ENCODE measurements at regions not wholly inside any gene's neighbourhood (a gene's known extent, or its start where the extent isn't known, plus 50 kb on each side); places are given as distances from the start of the nearest gene placed in this dataset.

DNA sequence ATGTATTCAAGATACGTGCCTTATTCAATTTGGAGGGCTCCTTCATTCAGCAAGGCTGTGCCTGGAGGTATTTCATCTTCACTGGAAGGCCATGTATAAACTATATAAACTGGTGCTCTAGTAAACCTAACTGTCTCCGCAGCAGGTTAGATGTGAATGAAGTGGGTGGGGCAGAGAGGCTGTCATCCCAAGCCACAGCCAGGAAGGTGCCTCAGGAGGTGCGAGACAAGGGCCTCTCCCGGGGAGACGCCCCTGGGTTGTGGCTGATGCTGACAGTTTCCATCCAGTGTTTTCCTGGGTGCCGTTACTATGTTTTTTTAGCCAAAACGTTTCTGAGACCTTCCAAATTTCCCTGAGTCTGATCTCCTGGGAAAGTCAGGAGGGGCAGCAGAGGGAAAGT lies 221.5 kb upstream of the RPL34 start:
- DNase-seq: no peak
- Histone ChIP-seq H3K9me3 (no peaks in the 10 kb centered on the region), H3K4me3 (no peak overlapping the region), H3K27me3 (no peaks in the 10 kb centered on the region), H3K4me1 (no peaks in the 10 kb centered on the region), H3K27ac (no peak overlapping the region), H3K36me3 (no peaks in the 10 kb centered on the region)
- 50 to 52% methylated on average over 7 of the region's 7 CpGs for WGBS, 2 donors
- intact Hi-C loops (cut with DNase I): no loop called here
- ATAC-seq: no peak
- TF ChIP-seq, protein P1, sequence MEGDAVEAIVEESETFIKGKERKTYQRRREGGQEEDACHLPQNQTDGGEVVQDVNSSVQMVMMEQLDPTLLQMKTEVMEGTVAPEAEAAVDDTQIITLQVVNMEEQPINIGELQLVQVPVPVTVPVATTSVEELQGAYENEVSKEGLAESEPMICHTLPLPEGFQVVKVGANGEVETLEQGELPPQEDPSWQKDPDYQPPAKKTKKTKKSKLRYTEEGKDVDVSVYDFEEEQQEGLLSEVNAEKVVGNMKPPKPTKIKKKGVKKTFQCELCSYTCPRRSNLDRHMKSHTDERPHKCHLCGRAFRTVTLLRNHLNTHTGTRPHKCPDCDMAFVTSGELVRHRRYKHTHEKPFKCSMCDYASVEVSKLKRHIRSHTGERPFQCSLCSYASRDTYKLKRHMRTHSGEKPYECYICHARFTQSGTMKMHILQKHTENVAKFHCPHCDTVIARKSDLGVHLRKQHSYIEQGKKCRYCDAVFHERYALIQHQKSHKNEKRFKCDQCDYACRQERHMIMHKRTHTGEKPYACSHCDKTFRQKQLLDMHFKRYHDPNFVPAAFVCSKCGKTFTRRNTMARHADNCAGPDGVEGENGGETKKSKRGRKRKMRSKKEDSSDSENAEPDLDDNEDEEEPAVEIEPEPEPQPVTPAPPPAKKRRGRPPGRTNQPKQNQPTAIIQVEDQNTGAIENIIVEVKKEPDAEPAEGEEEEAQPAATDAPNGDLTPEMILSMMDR (IDR thresholded peaks at IDR 0.05): no peak
- no peak for FAIRE-seq

DNA sequence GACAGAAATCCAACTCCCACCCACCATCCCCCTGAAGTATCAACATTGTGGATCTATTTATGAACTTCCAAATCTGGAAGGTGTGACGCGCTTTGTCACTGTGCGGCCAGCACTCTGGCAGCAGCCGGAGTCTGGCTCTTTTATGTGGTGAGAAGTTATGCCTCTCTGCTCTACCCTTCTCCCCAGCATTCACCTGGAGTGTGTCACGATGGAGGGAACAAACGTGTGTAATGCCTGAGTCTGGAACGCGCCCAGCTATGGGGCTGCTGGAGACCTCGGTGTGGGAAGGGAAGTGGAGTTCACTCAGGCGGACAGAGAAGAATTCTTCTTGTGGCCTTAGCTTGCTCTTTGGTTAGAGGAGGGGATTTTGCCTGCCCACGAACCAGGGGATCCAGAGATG lies 222.1 kb upstream of the RPL34 start:
- Histone ChIP-seq H3K27me3 (no peaks in the 10 kb centered on the region), H3K9me3 (no peaks in the 10 kb centered on the region), H3K4me3 (no peak overlapping the region), H3K27ac (no peak overlapping the region), H3K4me1 (no peaks in the 10 kb centered on the region), H3K36me3 (no peaks in the 10 kb centered on the region)
- DNase-seq (no peak), FAIRE-seq (no peak), ATAC-seq (no peak)
- TF ChIP-seq, protein P1 (IDR thresholded peaks at IDR 0.05): no peak
- intact Hi-C loops (cut with DNase I): no loop called here
- WGBS, 2 donors: 66 to 75% methylated on average over 11 of the region's 11 CpGs

DNA sequence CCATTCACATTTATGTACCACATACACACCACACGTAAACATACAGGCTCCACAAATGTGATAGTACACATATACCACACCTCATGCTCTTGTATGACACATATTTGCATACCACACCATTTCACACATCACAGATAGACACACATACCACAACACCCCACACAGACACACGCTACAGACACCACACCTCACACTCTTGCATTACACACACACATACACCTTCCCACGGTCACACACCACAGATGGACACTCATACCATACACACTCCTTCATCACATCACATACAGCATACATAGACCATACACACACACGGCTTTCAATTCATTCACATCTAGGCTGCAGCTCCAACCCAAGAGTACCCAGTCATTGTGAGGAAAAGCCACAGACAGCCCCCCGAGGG lies 222.5 kb upstream of the RPL34 start:
- ATAC-seq (no peak), FAIRE-seq (no peak), DNase-seq (no peak)
- Histone ChIP-seq H3K4me1 (no peaks in the 10 kb centered on the region), H3K36me3 (no peaks in the 10 kb centered on the region), H3K4me3 (no peak overlapping the region), H3K9me3 (no peaks in the 10 kb centered on the region), H3K27ac (no peak overlapping the region), H3K27me3 (no peaks in the 10 kb centered on the region)
- TF ChIP-seq, protein P1 (IDR thresholded peaks at IDR 0.05): no peak
- 67 to 82% methylated on average over 5 of the region's 5 CpGs for WGBS, 2 donors
- intact Hi-C loops (cut with DNase I): no loop called here

DNA sequence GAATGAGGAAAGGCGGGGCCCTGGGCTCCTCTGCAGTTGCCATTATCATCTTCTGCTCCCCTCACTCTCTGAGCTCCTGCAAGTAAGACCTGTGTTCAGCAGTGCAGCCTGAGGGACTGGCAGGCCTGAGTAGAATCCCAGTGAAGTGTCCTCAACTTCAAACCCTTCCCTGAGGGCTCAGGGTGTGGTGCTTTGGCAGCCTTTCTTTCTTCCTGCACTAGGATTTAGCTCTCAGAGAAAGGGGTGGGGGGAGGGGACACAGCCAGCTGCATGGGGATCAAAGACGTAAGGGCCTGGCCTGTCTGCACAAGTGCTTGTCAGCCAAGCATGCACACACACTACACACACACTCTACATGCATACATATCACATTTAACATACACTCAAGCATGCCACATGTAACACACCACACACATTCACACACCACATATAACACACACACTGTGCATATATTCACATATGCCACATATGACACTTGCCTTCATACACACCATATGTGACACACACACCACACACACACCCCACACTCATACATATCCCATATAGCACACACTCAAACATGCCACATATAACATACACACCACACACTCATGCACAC lies 223.4 kb upstream of the RPL34 start:
- 74 to 78% methylated on average over 2 of the region's 2 CpGs for WGBS, 2 donors
- H3K9me3 ChIP-seq: no peaks in the 10 kb centered on the region
- TF ChIP-seq, protein P1 (IDR thresholded peaks at IDR 0.05): no peak
- no peak overlapping the region for H3K27ac ChIP-seq
- DNase-seq (no peak), ATAC-seq (no peak), FAIRE-seq (no peak)
- H3K36me3 ChIP-seq: no peaks in the 10 kb centered on the region
- no peaks in the 10 kb centered on the region for H3K4me1 ChIP-seq
- intact Hi-C loops (cut with DNase I): no loop called here
- no peaks in the 10 kb centered on the region for H3K27me3 ChIP-seq
- H3K4me3 ChIP-seq: no peak overlapping the region

DNA sequence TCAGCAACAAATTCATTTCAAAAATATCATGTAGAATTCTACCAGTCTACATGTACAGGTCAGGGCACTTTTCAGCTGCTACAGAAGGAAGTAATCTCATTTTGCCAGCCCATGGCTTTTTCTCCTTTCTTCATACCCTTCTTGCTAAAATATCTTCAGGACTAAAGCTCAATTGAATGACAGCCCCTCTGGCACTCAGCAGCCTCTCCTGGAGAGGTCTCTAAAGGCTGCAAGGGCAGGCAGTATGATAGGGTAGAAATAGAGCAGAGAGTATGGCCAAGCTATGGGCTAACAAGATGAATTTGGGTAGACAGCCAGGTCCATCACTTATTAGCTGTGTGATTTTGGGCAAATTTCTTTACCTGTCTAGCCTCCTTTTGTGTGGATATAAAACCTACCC lies 224.6 kb upstream of the RPL34 start:
- H3K27ac ChIP-seq: no peak overlapping the region
- H3K9me3 ChIP-seq: no peaks in the 10 kb centered on the region
- no peak for ATAC-seq
- H3K36me3 ChIP-seq: no peaks in the 10 kb centered on the region
- H3K4me3 ChIP-seq: no peak overlapping the region
- FAIRE-seq: no peak
- TF ChIP-seq, protein P1 (IDR thresholded peaks at IDR 0.05): no peak
- H3K4me1 ChIP-seq: no peaks in the 10 kb centered on the region
- no peak for DNase-seq
- H3K27me3 ChIP-seq: no peaks in the 10 kb centered on the region
- intact Hi-C loops (cut with DNase I): no loop called here
